NK-92 treated with Interleukin-12 subunit alpha and Interleukin-12 subunit beta, amount 100 ng/mL, for 24 hours (cell line): ENCODE measurements at regions not wholly inside any gene's neighbourhood (a gene's known extent, or its start where the extent isn't known, plus 50 kb on each side); places are given as distances from the start of the nearest gene placed in this dataset.
"Not testable (repeated sequence)": the region's sequence is repeated elsewhere in the genome, so short reads cannot be mapped to it uniquely, and the experiment has no call there.

Experiments used
- DNase-seq: peaks from one replicate; lab custom pipeline; 2025; lab: John Stamatoyannopoulos, UW

DNA sequence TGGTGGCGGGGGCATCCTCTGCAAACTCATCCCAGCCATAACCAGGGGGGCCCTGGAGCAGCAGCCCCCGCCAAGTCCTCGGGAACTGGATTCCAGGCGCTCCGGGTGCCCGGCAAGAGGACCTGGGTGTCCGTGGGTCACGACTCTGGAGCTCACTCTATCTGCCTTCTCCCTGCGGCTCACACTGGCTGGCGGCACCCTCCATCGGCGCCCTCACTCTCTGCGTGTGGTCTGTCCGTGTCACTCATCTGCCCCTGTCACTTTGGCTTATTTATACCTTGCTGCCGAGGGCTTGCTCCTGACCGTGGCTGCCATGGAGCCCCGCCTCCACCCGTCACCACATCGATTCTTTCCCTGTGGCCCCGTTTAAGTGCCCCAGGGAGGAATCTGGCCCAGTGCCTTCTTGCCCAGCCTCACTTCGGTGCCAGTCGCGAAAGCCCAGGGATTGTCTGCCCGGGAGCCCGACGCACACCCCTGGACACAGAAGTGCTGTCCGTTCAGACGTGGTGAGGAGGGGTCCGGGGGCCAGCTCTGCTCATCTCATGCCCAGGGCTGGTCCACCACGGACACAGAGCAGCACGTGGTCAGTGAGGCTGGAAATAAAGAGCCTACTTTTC is 115.7 kb upstream of the ZNF469 start:
- DNase-seq: not testable (repeated sequence)

DNA sequence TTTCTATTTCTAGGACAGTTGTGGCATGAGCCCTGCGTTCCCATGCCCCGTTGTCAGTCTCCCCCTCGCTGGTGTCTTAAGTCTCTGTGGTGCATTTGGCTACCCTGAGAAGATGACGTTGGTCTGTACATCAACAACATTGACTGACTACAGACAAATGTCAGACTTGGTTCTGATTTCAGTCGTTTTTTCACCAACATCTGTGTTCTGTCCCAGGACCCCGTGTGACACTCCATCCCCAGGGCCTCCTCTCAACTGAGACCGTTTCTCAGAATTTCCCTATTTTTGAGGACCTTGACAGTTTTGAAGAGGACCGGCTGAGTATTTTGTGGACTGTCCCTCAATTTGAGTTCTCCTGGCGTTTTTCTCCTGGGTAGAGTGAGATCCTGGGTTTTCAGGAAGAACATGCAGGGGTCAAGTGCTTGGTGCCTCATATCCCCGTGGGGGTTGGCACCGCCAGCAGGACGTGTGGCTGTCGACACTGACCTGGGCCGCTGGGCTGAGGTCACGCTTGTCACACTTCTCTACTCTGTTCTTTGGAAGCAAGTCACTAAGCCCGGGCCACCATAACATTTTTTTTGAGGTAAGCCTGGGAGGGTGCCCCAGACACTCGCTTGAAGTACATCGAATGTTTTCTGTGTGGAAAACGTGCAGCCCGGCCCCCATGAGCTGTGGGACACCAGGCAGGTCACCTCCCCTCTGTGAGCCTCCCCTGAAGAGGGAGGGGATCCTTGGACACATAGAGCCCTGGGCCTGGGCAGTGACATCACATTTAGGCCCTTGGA is 114.4 kb upstream of the ZNF469 start:
- DNase-seq: not testable (repeated sequence)

DNA sequence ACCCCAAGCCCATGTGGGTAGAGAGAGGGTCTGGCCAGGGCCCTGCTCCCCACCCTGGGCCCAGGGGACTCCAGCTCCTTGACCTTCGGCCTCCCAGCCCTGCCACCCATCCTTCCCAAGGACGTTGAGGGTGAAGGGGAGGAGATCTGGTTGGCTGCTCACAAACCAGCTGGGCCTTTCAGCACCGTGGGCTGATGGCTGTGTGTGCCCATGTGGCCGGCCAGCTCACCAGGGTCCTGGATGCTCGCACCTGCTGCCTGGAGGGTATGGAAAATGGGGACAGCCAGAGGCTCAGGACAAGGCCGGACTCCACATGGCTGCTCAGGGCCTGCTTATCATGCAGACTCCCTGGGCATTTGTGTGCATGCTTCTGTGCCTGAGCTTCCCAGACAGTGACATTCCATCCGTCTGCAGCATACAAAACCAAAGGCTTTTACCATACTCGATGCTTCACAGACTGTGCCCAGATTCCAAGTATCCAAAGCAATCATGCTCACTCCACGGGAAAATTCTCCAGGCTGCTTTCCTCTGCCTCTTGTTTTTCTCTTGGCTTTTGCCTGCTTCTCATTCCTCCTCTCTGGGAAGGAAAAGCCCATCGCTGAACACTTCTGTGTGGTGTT is 112.5 kb upstream of the ZNF469 start:
- not testable (repeated sequence) for DNase-seq

DNA sequence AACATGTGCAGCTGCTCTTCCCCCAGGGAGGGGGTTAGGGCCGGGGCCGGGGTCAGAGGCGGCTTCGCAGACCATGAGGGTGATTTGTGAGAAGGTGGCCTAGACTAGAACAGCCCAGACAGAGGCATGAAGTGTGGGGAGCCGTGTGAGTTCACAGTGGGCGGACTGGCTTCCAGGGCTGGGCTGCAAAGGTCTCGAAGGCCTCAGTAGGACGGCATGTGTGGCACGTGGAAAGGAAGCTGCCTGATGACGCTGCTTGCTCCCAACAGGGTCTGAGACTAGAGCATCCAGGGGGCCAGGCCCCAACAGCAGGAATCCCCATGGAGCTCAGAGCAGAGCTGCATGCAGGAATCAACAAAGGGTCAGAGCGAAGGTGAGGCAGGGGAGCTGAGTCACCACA is 111.5 kb upstream of the ZNF469 start:
- not testable (repeated sequence) for DNase-seq

DNA sequence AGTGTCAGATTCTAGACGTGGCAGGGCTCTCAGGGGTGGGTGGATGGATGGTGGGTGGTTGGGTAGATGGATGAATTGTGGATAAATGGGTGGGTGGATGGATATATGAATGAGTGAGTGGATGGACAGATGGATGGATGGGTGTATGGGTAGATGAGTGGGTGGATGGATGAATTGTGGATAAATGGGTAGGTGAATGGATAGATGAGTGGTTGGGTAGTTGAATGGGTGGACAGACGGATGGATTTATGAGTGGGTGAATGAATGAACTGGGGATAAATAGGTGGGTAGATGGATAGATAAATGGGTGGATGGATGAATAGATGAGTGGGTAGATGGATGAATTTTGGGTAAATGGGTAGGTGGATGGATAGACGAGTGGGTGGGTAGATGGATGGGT is 111.0 kb upstream of the ZNF469 start:
- not testable (repeated sequence) for DNase-seq

DNA sequence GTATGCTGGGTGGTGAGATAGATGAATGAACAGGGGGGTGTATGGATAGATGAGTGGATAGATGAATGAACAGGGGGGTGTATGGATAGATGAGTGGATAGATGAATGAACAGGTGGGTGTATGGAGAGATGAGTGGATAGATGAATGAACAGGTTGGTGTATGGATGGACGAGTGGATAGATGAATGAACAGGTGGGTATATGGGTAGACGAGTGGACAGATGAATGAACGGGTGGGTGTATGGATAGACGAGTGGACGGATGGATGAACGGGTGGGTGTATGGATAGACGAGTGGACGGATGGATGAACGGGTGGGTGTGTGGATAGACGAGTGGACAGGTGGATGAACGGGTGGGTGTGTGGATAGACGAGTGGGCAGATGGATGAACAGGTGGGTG is 110.3 kb upstream of the ZNF469 start:
- DNase-seq: not testable (repeated sequence)

DNA sequence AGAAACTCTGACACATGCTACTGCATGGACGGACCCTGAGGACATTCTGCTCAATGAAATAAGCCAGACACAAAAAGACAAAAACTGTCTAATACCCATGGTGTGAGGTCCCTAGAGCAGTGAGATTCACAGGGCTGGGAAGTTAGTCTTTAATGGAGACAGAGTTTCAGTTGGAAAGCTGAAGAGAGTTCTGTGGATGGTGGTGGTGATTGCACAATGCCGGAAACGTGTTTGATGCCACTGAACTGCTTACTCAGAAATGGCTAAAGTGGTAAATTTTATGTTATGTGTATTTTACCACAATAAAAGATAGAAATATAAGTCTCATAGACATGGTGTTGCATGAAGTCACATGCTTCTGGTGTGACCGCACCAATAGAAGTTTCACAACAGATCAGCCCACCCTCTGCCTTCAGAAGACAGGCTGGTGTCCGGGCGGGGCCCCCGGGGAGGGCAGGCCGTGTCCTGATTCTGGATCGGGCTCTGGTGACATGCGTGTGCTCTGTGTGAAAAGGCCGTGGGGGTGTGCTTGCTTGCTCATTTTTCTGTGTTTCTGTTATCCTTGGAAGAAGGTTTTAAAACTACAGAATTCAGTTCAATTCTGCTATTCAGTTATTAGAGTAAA is 108.5 kb upstream of the ZNF469 start:
- DNase-seq: not testable (repeated sequence)

DNA sequence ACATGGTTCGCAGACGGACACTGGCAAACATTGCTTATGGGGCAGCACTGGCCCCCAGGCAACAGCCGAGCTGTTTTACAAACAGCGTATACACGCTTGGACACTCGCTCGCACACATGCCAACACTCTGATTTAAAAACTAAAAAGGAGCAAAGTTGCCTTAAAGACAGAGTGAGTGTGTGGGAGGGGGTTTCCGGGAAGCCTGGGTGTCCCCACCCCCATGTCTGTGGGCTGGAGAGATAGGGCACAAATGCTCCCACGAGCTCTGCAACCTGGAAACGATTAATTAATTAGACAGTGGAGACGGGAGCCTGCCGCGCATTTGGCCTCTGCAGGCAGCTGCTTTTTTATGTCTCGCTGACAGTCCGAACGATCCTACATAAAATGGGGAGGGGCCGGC is 107.9 kb upstream of the ZNF469 start:
- DNase-seq: no peak

DNA sequence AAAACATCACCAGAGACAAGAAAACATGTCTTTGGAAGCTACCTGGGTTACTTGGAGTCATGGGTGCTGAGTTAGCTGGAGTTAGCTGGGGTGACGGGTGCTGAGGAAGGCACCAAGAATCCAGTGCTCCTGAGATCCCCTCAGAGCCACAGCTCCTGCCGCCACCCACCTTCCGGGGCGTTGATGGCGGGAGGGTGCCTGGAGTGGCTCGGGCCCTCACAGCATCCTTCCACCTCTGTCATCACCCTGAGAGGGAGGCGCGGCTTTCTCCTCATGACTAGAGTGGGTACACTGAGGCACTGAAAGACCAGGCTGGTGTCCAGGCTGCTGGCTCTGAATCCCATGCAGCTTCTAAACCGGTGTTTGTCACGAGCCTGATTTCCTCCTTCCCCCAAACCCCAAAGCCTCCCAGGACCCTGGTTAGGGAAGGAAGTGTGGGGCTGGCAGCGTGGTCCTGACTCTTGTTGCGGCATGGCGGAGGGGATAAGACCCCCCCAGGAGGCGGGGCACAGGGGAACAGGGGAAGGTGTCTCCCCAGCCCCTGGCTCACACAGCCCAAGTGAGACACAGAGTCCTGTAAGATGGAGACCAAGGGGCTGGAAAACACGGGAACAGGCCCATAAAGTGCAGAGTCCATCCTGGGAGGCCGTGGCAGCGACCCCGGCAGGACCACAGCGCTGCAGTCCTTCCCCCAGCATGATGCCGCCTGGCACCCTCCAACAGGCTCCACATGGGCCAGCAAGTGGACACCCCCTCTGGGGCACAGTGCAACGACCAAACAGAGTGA is 107.2 kb upstream of the ZNF469 start:
- not testable (repeated sequence) for DNase-seq

DNA sequence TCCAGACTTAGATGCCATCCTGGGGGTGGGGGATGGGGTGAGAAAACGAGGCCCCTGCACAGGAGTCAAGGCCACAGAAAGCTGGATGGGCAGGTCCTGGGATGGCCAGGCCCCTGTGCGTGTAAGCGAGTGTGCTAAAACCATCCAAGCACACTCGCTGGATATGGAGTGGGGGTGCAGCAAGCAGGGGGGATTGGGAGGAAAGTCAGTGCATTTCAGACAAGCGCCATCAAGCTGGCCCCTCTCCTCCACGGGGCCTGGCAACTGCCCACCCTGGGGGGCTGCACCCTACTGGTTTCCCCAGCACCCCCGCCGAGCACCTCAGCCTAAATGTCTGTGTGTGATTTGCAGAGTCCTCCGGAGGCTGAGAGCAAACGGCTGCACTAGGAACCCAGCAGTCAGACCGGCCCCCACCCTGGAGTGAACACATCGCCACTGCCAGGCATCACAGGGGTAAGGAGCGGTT is 106.6 kb upstream of the ZNF469 start:
- DNase-seq: not testable (repeated sequence)

DNA sequence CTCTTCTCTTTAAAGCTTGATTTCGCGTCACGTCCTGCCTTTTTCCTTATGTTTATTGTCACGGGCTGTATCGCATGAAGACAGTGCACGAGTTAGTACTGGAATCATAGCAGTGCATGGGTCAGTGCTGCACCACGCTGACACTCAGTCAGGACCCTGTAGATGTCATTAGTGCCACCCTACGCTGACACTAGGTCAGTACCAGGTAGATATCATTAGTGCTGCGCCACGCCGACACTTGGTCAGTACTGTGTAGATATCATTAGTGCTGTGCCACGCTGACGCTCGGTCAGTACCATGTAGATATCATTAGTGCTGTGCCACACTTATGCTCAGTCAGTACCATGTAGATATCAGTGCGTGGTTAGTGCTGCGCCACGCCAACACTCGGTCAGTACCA is 106.2 kb upstream of the ZNF469 start:
- no peak for DNase-seq

DNA sequence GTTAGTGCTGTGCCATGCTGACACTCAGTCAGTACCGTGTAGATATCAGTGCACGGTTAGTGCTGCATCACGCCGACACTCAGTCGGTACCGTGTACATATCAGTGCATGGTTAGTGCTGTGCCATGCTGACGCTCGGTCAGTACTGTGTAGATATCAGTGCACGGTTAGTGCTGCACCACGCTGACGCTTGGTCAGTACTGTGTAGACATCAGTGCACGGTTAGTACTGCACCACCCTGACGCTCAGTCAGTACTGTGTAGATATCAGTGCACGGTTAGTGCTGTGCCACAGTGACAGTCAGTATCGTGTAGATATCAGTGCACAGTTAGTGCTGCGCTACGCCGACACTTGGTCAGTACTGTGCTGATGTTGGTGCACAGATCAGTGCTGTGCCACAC is 102.8 kb upstream of the ZNF469 start:
- no peak for DNase-seq

DNA sequence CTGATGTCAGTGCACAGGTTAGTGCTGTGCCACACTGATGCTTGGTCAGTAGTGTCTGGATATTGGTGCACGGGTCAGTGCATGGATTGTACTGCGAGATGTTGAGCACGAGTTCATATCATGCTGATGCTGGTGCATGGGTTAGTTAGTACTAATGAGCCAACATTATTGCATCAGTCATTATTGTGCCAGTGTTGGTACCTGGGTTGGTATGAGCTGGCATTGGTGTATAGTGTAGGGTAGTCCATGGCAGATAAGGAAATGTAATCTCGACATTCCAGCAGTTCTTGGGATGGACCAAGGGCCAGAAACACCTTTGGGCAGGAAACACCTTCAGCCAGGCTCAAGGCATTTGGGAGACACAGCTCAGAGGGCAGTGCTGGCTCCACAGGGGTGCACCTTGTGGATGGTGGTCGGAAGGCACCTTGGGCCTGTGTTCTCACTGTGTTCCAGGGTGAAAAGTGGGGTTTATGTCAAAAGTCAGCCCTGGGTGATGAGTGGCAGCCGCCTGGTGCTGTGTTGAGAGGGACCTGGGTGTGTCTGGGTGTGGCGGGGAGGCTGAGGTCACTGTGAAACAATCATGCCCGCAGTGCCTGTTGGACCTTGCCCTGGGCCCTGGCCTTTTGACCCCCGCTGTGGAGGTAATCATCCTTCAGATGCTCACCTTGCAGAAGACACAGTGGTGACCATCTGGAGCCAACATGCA is 100.7 kb upstream of the ZNF469 start:
- DNase-seq: no peak

DNA sequence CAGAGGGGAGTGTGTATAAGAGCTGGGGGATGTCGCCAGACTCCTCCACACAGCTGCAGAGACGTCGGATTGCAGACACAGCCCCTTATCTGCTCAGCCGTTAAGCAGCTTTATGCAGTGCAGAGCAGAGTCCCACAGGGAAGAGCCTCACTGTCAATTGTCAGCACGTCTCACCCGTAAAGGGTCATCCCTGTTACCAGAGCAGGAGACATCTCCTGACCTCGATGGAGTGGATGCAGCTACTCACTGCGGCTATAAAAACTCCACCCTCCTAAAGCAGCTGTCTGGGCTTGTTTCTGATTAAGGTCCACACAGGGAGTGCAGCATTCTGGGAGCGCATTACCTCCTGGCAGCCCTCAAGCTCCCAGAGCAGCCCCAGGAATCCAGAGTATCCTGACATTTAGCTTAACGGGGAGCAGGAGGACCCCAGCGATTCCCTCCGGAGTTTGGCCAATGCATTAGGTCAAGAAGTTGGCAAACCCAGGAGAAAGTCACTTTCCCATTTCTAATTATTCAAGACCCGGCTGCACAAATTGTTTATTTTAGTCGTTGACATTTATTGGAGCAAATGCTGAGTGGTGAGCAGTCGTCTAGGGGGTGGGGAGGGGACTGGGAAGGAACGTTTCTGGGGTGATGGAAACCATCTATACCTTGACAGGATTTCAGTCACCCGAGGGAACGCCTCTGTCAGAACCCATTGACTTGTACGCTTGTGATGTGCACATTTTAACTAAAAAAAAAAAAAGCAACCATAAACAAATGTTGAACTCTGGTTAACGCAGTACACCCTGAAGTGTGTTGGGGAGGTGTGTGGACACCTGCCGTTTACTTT is 100.0 kb upstream of the ZNF469 start:
- no peak for DNase-seq

DNA sequence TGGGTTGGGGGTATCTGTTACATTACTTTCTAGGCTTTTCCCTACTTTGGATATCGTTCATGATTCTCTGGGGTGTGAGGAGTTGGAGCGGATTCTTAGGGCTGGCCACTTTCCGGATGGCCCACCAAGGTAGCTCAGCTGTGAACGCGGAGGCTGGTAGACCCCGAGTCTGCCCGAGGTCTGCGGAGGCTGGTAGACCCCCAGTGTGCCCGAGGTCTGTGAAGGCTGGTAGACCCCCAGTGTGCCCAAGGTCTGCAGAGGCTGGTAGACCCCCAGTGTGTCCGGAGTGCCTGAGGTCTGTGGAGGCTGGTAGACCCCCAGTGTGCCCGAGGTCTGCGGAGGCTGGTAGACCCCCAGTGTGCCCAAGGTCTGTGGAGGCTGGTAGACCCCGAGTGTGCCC is 99.2 kb upstream of the ZNF469 start:
- DNase-seq: no peak

DNA sequence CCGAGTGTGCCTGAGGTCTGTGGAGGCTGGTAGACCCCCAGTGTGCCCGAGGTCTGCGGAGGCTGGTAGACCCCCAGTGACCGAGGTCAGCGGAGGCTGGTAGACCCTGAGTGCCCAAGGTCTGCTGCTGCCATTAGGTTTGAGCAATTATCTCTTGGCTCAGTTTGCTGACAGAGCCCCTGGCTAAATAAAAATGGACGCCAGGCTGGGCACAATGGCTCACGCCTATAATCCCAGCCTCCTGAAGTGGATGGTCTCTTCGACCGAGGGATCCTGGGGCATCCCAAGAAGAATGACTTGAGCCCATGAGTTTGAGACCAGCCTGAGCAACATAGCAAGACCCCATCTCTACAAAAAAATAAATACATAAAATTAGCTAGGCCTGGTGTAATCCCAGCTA is 98.7 kb upstream of the ZNF469 start:
- no peak for DNase-seq

DNA sequence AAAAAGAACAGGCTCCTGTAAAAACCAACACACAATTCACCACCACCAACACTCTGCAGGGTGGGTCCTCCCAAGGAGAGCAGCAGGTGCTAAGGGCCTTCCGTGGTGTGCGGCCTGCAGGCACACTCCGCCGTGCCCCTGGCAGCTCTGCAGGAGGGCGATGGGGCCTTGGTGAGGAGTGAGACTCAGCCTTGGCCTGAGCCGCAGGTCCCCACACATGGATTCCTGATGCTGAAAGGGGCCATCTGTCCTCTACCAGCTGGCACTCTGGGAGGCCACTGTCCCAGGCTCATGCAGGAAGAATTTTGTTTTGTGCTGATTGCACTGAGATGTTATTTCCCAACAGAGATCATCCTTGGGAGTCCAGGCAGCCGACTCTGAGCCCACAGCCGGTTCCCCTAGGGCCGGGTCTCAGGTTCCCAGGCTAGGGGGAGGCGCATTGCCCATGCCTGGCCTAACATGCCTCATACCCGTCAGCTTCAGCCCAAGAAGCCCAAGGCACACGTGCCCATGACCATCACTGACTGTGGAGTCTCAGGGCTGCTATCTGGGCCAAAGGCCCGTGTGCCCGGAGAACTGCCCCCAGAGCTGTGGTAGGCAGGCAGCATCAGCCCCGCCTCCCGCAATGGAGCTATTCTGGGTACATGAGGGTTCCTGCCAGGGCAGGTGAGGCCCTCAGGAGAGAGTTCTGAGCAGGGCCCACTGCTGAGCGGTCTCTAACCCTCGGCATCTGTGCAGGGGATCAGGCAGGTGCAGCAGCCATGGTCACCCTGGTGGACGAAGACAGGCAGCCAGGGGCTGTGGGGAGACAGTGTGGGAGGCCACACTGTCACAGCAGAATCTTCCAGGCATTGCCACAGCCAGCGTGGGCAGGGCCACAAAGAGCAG is 97.9 kb upstream of the ZNF469 start:
- no peak for DNase-seq

DNA sequence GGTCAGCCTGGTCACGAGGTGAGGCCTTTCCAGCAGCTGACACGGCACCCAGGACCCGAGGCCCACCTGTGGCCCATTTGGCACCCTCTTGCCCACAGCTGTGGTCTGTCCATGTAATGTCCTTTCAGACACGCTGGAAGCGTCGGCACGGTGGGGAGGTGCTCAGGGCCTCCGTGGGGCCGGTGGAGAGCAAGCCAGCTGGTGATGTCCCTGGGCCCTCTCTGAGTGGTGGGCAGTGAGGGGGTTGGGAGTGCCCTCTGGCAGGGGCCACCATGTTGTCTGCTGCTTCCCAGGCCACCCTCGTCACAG is 97.3 kb upstream of the ZNF469 start:
- no peak for DNase-seq

DNA sequence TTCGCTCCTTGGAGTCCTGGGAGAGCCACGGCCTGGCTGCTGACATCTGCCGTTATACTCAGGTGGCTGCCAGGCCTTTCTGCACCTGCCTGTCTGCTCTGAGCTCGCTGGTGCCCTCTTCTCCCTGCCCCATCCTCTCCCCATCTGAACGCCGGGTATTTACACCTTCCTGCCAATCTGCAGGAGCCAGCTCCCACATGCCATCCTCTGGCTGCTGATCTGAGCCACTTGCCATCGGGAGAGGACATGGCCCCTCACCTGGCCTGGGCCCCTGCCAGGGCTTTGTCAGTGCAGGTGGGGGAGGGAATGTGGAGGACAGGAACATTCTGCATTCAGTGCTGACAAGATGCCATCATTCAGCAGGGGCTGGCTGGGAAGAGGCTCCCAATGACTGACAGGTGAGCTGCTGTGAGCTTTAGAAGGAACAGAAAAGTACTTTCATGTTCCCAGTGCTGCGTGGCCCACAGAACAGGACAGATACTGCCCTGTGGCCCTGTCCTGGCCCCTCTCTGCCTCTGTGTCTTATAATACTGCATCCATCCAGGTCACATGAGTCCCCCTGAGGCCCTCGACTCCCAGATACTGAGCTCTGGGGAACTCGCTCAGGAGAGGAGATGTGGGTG is 96.3 kb upstream of the ZNF469 start:
- no peak for DNase-seq
